Prostate gland (tissue), 2 donors: ENCODE measurements at regions not wholly inside any gene's neighbourhood (a gene's known extent, or its start where the extent isn't known, plus 50 kb on each side); places are given as distances from the start of the nearest gene placed in this dataset.

Experiments
- POLR2A ChIP-seq: fragments of 450-650 bp; IDR thresholded peaks from one replicate; pipeline ENCODE4 v1.6.1; 2016; ENCODE audit warnings: antibody characterized with exemption, mild to moderate bottlenecking
- POLR2AphosphoS5 ChIP-seq: sonication (generic); formaldehyde crosslinking; IDR thresholded peaks from one replicate; pipeline ENCODE4 v1.6.1; 2017; ENCODE audit warnings: antibody characterized with exemption
- TF ChIP-seq, protein P1 (sequence below), 4 experiments: fragments of 200-600 bp in 2 of 4; fragments of 450-650 bp in 2 of 4; sonication (generic) in 2 of 4; IDR thresholded peaks; 1 replicate in 3 of 4; 2 replicates in 1 of 4; pipeline ENCODE4 v1.5.1; 2016 to 2019; ENCODE audit warnings: antibody characterized with exemption in 4 of 4, mild to moderate bottlenecking in 2 of 4, moderate library complexity in 2 of 4

DNA sequence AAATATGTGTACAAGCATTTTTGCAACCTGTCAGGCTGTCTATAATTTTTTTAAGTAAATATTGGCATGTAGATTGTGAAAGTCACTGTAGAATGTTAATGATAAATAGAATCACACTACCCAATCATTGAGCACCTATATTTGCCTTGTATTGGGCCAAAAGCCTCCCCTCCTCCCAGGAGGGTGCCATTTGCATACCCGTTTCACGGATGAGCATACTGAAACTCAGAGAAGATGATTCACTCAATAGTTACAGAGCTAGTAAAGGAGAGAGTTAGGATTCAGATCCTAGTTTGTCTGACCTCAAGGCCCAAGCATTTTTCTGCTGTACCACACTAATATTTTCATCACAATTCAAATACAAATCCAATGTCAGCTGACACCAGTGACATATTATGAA, 299.7 kb upstream of the CDH11 start:
- TF ChIP-seq, protein P1, sequence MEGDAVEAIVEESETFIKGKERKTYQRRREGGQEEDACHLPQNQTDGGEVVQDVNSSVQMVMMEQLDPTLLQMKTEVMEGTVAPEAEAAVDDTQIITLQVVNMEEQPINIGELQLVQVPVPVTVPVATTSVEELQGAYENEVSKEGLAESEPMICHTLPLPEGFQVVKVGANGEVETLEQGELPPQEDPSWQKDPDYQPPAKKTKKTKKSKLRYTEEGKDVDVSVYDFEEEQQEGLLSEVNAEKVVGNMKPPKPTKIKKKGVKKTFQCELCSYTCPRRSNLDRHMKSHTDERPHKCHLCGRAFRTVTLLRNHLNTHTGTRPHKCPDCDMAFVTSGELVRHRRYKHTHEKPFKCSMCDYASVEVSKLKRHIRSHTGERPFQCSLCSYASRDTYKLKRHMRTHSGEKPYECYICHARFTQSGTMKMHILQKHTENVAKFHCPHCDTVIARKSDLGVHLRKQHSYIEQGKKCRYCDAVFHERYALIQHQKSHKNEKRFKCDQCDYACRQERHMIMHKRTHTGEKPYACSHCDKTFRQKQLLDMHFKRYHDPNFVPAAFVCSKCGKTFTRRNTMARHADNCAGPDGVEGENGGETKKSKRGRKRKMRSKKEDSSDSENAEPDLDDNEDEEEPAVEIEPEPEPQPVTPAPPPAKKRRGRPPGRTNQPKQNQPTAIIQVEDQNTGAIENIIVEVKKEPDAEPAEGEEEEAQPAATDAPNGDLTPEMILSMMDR (IDR thresholded peaks at IDR 0.05) = no peak
- no peak for TF ChIP-seq POLR2A
- TF ChIP-seq POLR2AphosphoS5 = no peak
